ENCODE measurements at regions not wholly inside any gene's neighbourhood (a gene's known extent, or its start where the extent isn't known, plus 50 kb on each side); places are given as distances from the start of the nearest gene placed in this dataset.

DNA sequence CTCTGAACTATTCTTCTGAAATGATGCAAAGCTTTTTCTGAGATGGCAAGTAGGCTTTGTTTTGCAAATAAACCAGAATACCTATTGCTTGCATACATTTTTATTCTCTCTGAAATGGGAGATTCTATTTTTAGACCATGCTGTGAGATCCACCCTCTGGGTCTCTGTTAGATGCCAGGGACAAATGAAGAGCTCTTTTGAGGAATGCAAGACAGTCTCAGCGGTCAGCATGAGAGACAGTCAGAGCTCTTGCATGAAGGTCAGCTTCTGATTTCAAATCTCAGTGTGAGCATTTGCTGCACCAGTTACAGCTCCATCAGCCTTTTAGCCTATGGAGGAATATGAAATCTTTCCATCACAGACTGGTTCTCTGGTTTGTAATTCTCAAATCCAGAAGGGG, 429.9 kb upstream of the KLF6 start:
- WGBS (ENCODE audit: low lambda C conversion rate, missing lambda C conversion rate): 83% methylated on average over 1 of the region's 1 CpG
- Histone ChIP-seq H3K9me3 (ENCODE audit: low read depth) (no peaks in the 10 kb centered on the region), H3K27me3 (no peaks in the 10 kb centered on the region), H3K4me3 (no peak overlapping the region), H3K4me1 (ENCODE audit: insufficient read depth) (peaks cover 4% of the 10 kb centered on the region), H3K27ac (no peak overlapping the region), H3K36me3 (replicated peaks; ENCODE audit: insufficient read depth, low read depth) (no peaks in the 10 kb centered on the region), H3K9me2 (replicated peaks; ENCODE audit: insufficient read depth) (no peaks in the 10 kb centered on the region), H3K4me2 (no peak overlapping the region), H4K20me1 (ENCODE audit: insufficient read depth, poor library complexity, severe bottlenecking) (no peaks in the 10 kb centered on the region), H2AFZ (no peak overlapping the region), H3K79me2 (no peaks in the 10 kb centered on the region)
- TF ChIP-seq EZH2 (IDR thresholded peaks at IDR 0.05; ENCODE audit: borderline replicate concordance) (no peak), EZH2phosphoT487 (IDR thresholded peaks at IDR 0.05; ENCODE audit: low read depth, severe bottlenecking, unreplicated experiment) (no peak)
- TF ChIP-seq, protein P1, sequence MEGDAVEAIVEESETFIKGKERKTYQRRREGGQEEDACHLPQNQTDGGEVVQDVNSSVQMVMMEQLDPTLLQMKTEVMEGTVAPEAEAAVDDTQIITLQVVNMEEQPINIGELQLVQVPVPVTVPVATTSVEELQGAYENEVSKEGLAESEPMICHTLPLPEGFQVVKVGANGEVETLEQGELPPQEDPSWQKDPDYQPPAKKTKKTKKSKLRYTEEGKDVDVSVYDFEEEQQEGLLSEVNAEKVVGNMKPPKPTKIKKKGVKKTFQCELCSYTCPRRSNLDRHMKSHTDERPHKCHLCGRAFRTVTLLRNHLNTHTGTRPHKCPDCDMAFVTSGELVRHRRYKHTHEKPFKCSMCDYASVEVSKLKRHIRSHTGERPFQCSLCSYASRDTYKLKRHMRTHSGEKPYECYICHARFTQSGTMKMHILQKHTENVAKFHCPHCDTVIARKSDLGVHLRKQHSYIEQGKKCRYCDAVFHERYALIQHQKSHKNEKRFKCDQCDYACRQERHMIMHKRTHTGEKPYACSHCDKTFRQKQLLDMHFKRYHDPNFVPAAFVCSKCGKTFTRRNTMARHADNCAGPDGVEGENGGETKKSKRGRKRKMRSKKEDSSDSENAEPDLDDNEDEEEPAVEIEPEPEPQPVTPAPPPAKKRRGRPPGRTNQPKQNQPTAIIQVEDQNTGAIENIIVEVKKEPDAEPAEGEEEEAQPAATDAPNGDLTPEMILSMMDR (IDR thresholded peaks at IDR 0.05; ENCODE audit: poor library complexity): no peak
- no peak for DNase-seq (ENCODE audit: low spot score)

DNA sequence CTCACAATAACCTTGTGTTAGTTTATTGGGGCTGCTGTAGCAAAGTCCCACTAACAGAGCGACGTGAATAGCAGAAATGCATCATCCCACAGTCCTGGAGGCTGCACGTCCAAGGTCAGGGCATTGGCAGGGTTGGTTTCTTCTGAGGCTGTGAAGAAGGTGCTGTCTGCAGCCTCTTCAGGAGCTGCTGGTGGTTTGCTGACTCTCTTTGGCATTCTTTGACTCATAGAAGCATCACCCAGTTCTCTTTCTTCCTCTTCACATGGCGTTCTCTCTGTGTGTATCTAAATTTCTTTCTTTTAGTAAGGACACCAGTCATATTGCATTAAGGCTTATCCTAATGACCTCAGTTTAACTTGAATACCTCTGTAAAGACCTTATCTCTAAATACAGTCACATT, 428.4 kb upstream of the KLF6 start:
- no peaks in the 10 kb centered on the region for H3K9me3 ChIP-seq (ENCODE audit: low read depth)
- peaks cover 4% of the 10 kb centered on the region for H3K4me1 ChIP-seq (ENCODE audit: insufficient read depth)
- no peaks in the 10 kb centered on the region for H3K36me3 ChIP-seq (replicated peaks; ENCODE audit: insufficient read depth, low read depth)
- H3K4me3 ChIP-seq: no peak overlapping the region
- no peaks in the 10 kb centered on the region for H3K27me3 ChIP-seq
- no peaks in the 10 kb centered on the region for H3K9me2 ChIP-seq (replicated peaks; ENCODE audit: insufficient read depth)
- H3K27ac ChIP-seq: no peak overlapping the region
- no peak for DNase-seq (ENCODE audit: low spot score)
- no peak overlapping the region for H2AFZ ChIP-seq
- 83% methylated on average over 4 of the region's 4 CpGs for WGBS (ENCODE audit: low lambda C conversion rate, missing lambda C conversion rate)
- TF ChIP-seq, protein P1 (IDR thresholded peaks at IDR 0.05; ENCODE audit: poor library complexity): no peak
- TF ChIP-seq EZH2phosphoT487 (IDR thresholded peaks at IDR 0.05; ENCODE audit: low read depth, severe bottlenecking, unreplicated experiment): no peak
- no peak for TF ChIP-seq EZH2 (IDR thresholded peaks at IDR 0.05; ENCODE audit: borderline replicate concordance)
- H3K4me2 ChIP-seq: no peak overlapping the region
- H4K20me1 ChIP-seq (ENCODE audit: insufficient read depth, poor library complexity, severe bottlenecking): no peaks in the 10 kb centered on the region
- no peaks in the 10 kb centered on the region for H3K79me2 ChIP-seq

DNA sequence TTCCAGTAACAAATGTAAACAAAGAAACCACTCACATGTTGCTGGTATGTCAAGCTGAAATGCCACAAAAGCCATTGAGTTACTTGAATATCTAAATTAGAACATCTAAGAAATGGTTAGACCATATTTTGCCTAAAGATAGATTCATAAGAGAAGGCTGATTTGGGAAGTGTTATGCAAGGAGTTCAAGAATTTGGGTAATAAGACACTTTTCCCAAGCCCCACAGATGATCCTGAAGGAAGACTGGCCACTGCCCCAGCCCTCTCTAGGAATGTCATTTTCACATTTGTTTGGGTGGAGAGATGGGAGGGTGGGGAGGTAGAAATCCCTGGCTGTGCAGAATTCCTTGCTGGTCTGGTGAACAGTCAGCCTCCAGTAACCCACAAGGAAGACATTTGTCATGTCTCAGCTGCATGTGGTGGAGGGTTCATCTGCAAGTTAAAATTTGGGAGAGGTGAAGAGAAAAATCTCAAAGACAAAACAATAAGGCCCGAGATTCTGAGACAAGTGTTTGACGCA, 427.2 kb upstream of the KLF6 start:
- Histone ChIP-seq H3K36me3 (replicated peaks; ENCODE audit: insufficient read depth, low read depth) (no peaks in the 10 kb centered on the region), H3K27ac (no peak overlapping the region), H3K4me3 (no peak overlapping the region), H3K79me2 (no peaks in the 10 kb centered on the region), H3K4me2 (no peak overlapping the region), H3K27me3 (no peaks in the 10 kb centered on the region), H4K20me1 (ENCODE audit: insufficient read depth, poor library complexity, severe bottlenecking) (no peaks in the 10 kb centered on the region), H3K9me3 (ENCODE audit: low read depth) (no peaks in the 10 kb centered on the region), H3K4me1 (ENCODE audit: insufficient read depth) (peaks cover 1% of the 10 kb centered on the region), H2AFZ (no peak overlapping the region), H3K9me2 (replicated peaks; ENCODE audit: insufficient read depth) (no peaks in the 10 kb centered on the region)
- no peak for TF ChIP-seq EZH2phosphoT487 (IDR thresholded peaks at IDR 0.05; ENCODE audit: low read depth, severe bottlenecking, unreplicated experiment)
- TF ChIP-seq, protein P1 (IDR thresholded peaks at IDR 0.05; ENCODE audit: poor library complexity): no peak
- no peak for TF ChIP-seq EZH2 (IDR thresholded peaks at IDR 0.05; ENCODE audit: borderline replicate concordance)
- DNase-seq (ENCODE audit: low spot score): no peak
- 87% methylated on average over 2 of the region's 2 CpGs for WGBS (ENCODE audit: low lambda C conversion rate, missing lambda C conversion rate)

DNA sequence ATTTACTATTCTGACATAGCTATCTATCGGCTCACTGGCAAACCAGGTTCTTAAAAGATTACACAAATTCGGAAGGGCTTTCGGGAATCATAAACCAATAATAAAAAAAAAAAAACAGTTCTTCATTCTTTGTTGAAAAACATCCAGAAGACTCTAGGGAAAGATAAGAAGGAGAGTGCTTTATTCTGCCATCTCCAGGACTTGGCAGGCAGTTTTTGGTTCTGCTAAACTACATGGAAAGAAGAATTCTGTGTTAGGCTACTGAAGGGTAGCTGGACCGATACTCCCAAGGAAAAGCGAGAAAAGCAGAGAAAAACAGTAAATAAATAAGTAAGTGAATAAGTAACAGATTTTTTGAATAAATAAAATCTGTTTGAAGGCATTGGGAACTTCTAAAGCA, 423.5 kb upstream of the KLF6 start:
- H4K20me1 ChIP-seq (ENCODE audit: insufficient read depth, poor library complexity, severe bottlenecking): no peaks in the 10 kb centered on the region
- H3K4me3 ChIP-seq: no peak overlapping the region
- H3K27ac ChIP-seq: no peak overlapping the region
- no peaks in the 10 kb centered on the region for H3K4me1 ChIP-seq (ENCODE audit: insufficient read depth)
- H3K79me2 ChIP-seq: no peaks in the 10 kb centered on the region
- H3K27me3 ChIP-seq: no peaks in the 10 kb centered on the region
- no peak for DNase-seq (ENCODE audit: low spot score)
- H3K36me3 ChIP-seq (replicated peaks; ENCODE audit: insufficient read depth, low read depth): no peaks in the 10 kb centered on the region
- no peak overlapping the region for H2AFZ ChIP-seq
- H3K9me2 ChIP-seq (replicated peaks; ENCODE audit: insufficient read depth): no peaks in the 10 kb centered on the region
- TF ChIP-seq, protein P1 (IDR thresholded peaks at IDR 0.05; ENCODE audit: poor library complexity): no peak
- TF ChIP-seq EZH2 (IDR thresholded peaks at IDR 0.05; ENCODE audit: borderline replicate concordance) (no peak), EZH2phosphoT487 (IDR thresholded peaks at IDR 0.05; ENCODE audit: low read depth, severe bottlenecking, unreplicated experiment) (no peak)
- H3K9me3 ChIP-seq (ENCODE audit: low read depth): no peaks in the 10 kb centered on the region
- H3K4me2 ChIP-seq: no peak overlapping the region
- 88% methylated on average over 5 of the region's 5 CpGs for WGBS (ENCODE audit: low lambda C conversion rate, missing lambda C conversion rate)
